ENCODE measurements at regions not wholly inside any gene's neighbourhood (a gene's known extent, or its start where the extent isn't known, plus 50 kb on each side); places are given as distances from the start of the nearest gene placed in this dataset.

DNA sequence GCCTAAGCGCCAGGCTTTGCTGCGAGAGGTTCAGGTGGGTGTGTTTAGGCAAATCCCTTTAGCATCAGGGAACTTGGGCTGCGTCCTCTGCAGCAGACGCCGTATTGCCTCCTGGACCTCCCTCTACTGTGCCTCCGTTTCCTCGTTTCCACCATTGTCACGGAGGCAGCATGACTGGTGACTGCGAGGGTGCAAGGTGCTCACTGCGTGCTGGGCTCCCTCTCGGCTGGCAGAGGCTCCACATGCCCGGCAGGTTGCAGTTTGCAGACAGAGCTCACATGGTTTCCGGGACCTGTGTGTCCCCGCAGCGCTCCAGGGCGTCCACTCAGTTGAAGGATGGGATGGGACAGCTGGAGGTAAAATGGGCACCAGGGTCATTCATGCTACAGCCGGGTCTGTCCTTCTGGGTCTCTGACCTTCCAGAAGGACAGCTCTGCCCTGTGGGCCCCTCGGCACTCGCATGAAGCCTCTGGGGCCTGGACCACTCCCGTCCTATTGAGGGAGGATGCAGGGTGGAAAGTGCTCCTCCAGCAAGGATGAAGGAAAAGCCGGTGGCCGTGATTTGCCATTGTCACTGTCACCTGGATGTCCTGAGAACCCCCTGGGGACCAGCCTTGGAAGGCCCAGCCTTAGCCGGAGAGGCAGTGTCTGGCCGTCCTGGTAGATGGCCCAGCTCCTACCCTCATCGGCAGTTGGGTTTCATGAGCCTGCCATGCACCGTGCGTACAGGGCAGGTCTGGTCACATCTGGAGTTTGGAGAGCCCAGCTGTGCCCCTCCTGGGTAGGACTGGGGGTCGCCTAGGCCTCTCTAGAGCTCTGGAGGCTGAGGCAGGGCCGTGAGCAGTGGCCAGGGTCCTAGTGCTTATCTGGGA, 146.5 kb downstream of the KIF26A start:
- no peak overlapping the region for H3K9ac ChIP-seq (ENCODE audit: low read length)
- H3K27me3 ChIP-seq (ENCODE audit: insufficient read depth, low read depth, low read length), result no peaks in the 10 kb centered on the region
- no peak overlapping the region for H3K27ac ChIP-seq (ENCODE audit: low read length)

DNA sequence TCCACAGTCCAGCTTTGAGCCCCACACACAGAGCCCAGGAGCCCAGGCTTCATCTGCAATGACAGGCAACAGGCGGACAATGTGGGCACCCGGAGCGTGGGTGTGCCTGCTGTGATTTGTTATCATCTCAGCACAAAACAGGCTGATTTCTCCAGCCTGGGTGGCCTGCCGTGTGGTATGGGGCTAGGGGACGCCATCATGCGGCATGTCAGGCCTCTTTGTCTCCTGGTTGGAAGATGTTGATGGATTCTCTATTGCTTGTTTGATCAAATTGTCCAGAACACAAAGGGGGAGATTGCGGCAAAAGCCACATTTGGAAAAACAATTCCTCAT, 147.1 kb downstream of the KIF26A start:
- Histone ChIP-seq H3K4me3 (ENCODE audit: low read length) (no peak overlapping the region), H3K9me2 (ENCODE audit: insufficient read depth, low read length) (no peaks in the 10 kb centered on the region), H3F3A (ENCODE audit: insufficient read depth, low read length, poor library complexity, severe bottlenecking) (no peaks in the 10 kb centered on the region), H3K9ac (ENCODE audit: low read length) (no peak overlapping the region), H3K79me2 (replicated peaks; ENCODE audit: insufficient read depth, low read length) (no peaks in the 10 kb centered on the region), H3K36me3 (ENCODE audit: insufficient read depth, low read length) (no peaks in the 10 kb centered on the region), H4K20me1 (ENCODE audit: insufficient read depth) (no peaks in the 10 kb centered on the region), H3K9me3 (ENCODE audit: low read length) (no peaks in the 10 kb centered on the region), H2AFZ (ENCODE audit: low read depth, low read length) (no peak overlapping the region), H3K27ac (ENCODE audit: low read length) (no peak overlapping the region), H3K4me2 (ENCODE audit: low read length) (no peak overlapping the region), H3K27me3 (ENCODE audit: insufficient read depth, low read depth, low read length) (no peaks in the 10 kb centered on the region)
- TF ChIP-seq MXI1 (conservative IDR thresholded peaks at IDR 0.05; ENCODE audit: poor library complexity, severe bottlenecking) (no peak), EZH2 (IDR thresholded peaks at IDR 0.05; ENCODE audit: borderline replicate concordance, insufficient read depth, low read length, poor library complexity, severe bottlenecking) (no peak), EP300 (conservative IDR thresholded peaks at IDR 0.05; ENCODE audit: poor library complexity, severe bottlenecking) (no peak), RAD21 (conservative IDR thresholded peaks at IDR 0.05) (no peak), SMC3 (conservative IDR thresholded peaks at IDR 0.05; ENCODE audit: poor library complexity) (no peak), POLR2AphosphoS5 (IDR thresholded peaks at IDR 0.05) (no peak)
- TF ChIP-seq, protein P1, sequence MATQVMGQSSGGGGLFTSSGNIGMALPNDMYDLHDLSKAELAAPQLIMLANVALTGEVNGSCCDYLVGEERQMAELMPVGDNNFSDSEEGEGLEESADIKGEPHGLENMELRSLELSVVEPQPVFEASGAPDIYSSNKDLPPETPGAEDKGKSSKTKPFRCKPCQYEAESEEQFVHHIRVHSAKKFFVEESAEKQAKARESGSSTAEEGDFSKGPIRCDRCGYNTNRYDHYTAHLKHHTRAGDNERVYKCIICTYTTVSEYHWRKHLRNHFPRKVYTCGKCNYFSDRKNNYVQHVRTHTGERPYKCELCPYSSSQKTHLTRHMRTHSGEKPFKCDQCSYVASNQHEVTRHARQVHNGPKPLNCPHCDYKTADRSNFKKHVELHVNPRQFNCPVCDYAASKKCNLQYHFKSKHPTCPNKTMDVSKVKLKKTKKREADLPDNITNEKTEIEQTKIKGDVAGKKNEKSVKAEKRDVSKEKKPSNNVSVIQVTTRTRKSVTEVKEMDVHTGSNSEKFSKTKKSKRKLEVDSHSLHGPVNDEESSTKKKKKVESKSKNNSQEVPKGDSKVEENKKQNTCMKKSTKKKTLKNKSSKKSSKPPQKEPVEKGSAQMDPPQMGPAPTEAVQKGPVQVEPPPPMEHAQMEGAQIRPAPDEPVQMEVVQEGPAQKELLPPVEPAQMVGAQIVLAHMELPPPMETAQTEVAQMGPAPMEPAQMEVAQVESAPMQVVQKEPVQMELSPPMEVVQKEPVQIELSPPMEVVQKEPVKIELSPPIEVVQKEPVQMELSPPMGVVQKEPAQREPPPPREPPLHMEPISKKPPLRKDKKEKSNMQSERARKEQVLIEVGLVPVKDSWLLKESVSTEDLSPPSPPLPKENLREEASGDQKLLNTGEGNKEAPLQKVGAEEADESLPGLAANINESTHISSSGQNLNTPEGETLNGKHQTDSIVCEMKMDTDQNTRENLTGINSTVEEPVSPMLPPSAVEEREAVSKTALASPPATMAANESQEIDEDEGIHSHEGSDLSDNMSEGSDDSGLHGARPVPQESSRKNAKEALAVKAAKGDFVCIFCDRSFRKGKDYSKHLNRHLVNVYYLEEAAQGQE (IDR thresholded peaks at IDR 0.05; ENCODE audit: borderline replicate concordance), result no peak
- TF ChIP-seq, protein P2, sequence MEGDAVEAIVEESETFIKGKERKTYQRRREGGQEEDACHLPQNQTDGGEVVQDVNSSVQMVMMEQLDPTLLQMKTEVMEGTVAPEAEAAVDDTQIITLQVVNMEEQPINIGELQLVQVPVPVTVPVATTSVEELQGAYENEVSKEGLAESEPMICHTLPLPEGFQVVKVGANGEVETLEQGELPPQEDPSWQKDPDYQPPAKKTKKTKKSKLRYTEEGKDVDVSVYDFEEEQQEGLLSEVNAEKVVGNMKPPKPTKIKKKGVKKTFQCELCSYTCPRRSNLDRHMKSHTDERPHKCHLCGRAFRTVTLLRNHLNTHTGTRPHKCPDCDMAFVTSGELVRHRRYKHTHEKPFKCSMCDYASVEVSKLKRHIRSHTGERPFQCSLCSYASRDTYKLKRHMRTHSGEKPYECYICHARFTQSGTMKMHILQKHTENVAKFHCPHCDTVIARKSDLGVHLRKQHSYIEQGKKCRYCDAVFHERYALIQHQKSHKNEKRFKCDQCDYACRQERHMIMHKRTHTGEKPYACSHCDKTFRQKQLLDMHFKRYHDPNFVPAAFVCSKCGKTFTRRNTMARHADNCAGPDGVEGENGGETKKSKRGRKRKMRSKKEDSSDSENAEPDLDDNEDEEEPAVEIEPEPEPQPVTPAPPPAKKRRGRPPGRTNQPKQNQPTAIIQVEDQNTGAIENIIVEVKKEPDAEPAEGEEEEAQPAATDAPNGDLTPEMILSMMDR (IDR thresholded peaks at IDR 0.05; ENCODE audit: poor library complexity, severe bottlenecking), result no peak

More for the DNA sequence above, 146.5 kb downstream of the KIF26A start:
- no peaks in the 10 kb centered on the region for H3K9me2 ChIP-seq (ENCODE audit: insufficient read depth, low read length)
- H3K4me3 ChIP-seq (ENCODE audit: low read length), result no peak overlapping the region
- H3F3A ChIP-seq (ENCODE audit: insufficient read depth, low read length, poor library complexity, severe bottlenecking), result no peaks in the 10 kb centered on the region
- TF ChIP-seq EZH2 (IDR thresholded peaks at IDR 0.05; ENCODE audit: borderline replicate concordance, insufficient read depth, low read length, poor library complexity, severe bottlenecking) (no peak), POLR2AphosphoS5 (IDR thresholded peaks at IDR 0.05) (no peak), TAF1 (IDR thresholded peaks at IDR 0.05; ENCODE audit: low read depth) (no peak), RAD21 (conservative IDR thresholded peaks at IDR 0.05) (no peak), MXI1 (conservative IDR thresholded peaks at IDR 0.05; ENCODE audit: poor library complexity, severe bottlenecking) (no peak)
- TF ChIP-seq, protein P2 (IDR thresholded peaks at IDR 0.05; ENCODE audit: poor library complexity, severe bottlenecking), result no peak
- H3K79me2 ChIP-seq (replicated peaks; ENCODE audit: insufficient read depth, low read length), result no peaks in the 10 kb centered on the region
- H2AFZ ChIP-seq (ENCODE audit: low read depth, low read length), result no peak overlapping the region
- H3K36me3 ChIP-seq (ENCODE audit: insufficient read depth, low read length), result no peaks in the 10 kb centered on the region
- no peaks in the 10 kb centered on the region for H3K9me3 ChIP-seq (ENCODE audit: low read length)
- H4K20me1 ChIP-seq (ENCODE audit: insufficient read depth), result no peaks in the 10 kb centered on the region
- H3K4me2 ChIP-seq (ENCODE audit: low read length), result no peak overlapping the region
